ENCODE measurements at regions not wholly inside any gene's neighbourhood (a gene's known extent, or its start where the extent isn't known, plus 50 kb on each side); places are given as distances from the start of the nearest gene placed in this dataset.
"Not testable (repeated sequence)": the region's sequence is repeated elsewhere in the genome, so short reads cannot be mapped to it uniquely, and the experiment has no call there.

- TF ChIP-seq EP300 (IDR thresholded peaks at IDR 0.05) (no peak), POLR2AphosphoS5 (IDR thresholded peaks at IDR 0.05) (peak in 1 of 4 donors; percentile 39), POLR2A (IDR thresholded peaks at IDR 0.05) (no peak), CTCF (IDR thresholded peaks at IDR 0.05) (no peak)
- H3K4me1 ChIP-seq, result peaks cover 0 to 29% (median 27%) of the 10 kb centered on the region in 4 donors
- DNase-seq, result no peak
Observed at GRCh38 chr6:168992446-168993144, 261.1 kb downstream of the THBS2 start.

GRCh38 chr6:168991695-168992094, 262.0 kb downstream of the THBS2 start:
- H3K27ac ChIP-seq; H3K4me3 ChIP-seq; intact Hi-C loops (cut with DNase I); DNase-seq; H3K27me3 ChIP-seq; H3K36me3 ChIP-seq; H3K9me3 ChIP-seq: not testable (repeated sequence)
- H3K4me1 ChIP-seq, result peaks cover 0 to 29% (median 27%) of the 10 kb centered on the region in 4 donors
- 90 to 97% methylated on average over 17 of the region's 17 CpGs for WGBS, 2 donors

More at GRCh38 chr6:168992446-168993144, 261.1 kb downstream of the THBS2 start:
- no peak overlapping the region for H3K27ac ChIP-seq
- no peaks in the 10 kb centered on the region for H3K9me3 ChIP-seq
- H3K4me3 ChIP-seq, result no peak overlapping the region
- H3K27me3 ChIP-seq, result no peaks in the 10 kb centered on the region
- WGBS, 2 donors, result 66 to 75% methylated on average over 11 of the region's 11 CpGs
- intact Hi-C loops (cut with DNase I), result no loop called here
- H3K36me3 ChIP-seq, result no peaks in the 10 kb centered on the region

DNA sequence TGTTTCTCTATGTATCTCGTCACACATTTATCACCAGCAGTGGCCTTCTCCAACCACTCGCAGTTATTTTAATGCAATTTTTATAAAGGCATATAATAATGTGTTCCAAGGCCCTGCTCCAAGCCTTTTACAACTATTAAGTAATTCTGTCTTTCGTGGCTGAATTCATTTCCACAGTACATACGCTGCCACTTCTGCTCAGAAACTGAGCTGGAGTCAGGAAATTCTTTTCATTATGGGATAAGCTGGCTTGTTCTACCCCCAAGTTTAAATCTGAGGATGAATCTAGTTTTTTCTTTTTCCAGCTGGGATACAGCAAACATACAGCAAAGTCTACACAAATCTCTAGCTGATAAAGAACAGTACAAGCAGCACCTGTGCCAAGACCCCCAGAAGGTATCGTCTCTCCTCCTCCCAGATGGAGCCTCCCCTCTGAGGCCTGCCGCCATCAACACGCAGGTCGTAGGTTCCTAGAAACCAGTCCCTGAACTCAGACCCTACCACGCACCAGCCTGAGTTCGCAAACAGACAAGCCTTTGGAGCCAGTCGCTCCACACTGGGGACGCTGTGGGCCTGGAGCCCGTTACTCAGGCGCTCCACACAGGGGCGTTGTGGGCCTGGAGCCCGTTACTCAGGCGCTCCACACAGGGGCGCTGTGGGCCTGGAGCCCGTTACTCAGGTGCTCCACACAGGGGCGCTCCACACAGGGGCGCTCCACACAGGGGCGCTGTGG, 263.5 kb downstream of the THBS2 start:
- H3K36me3 ChIP-seq, result no peaks in the 10 kb centered on the region
- TF ChIP-seq CTCF (IDR thresholded peaks at IDR 0.05), result no peak
- TF ChIP-seq POLR2A (IDR thresholded peaks at IDR 0.05), result no peak
- TF ChIP-seq EP300 (IDR thresholded peaks at IDR 0.05), result no peak
- no peak for TF ChIP-seq POLR2AphosphoS5 (IDR thresholded peaks at IDR 0.05)
- intact Hi-C loops (cut with DNase I), result no loop called here
- no peak for DNase-seq
- 94 to 96% methylated on average over 22 of the region's 22 CpGs for WGBS, 2 donors
- H3K4me1 ChIP-seq, result peaks cover 0 to 33% (median 27%) of the 10 kb centered on the region in 4 donors
- H3K4me3 ChIP-seq, result no peak overlapping the region
- no peaks in the 10 kb centered on the region for H3K27me3 ChIP-seq
- H3K27ac ChIP-seq, result peak overlapping the region in 3 of 4 donors; percentile 55 to 60 (median 57)
- H3K9me3 ChIP-seq, result no peaks in the 10 kb centered on the region

DNA sequence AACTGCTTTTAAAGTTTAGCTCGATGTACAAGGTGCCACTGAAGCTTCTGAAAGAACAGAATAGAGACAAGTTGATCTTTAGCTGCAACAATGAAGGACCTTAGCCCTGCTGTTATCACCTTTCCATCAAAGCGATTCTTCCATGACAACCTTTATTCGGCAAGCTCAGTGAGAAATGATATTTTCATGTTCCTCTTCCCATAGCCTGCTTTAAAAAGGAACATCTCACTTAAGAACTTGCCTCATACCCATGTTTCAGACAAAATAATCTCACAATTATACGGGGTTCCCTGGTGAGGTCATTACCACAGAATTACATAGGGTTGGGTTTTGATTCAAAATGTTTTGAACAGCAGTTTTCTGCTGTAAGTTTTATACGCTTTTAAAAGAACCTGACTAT, 264.2 kb downstream of the THBS2 start:
- Histone ChIP-seq H3K9me3 (no peaks in the 10 kb centered on the region), H3K36me3 (no peaks in the 10 kb centered on the region), H3K27ac (peak overlapping the region; percentile 18 to 60 (median 56)), H3K27me3 (no peaks in the 10 kb centered on the region), H3K4me3 (no peak overlapping the region), H3K4me1 (peaks cover 0 to 41% (median 32%) of the 10 kb centered on the region in 4 donors)
- TF ChIP-seq POLR2A (IDR thresholded peaks at IDR 0.05) (no peak), EP300 (IDR thresholded peaks at IDR 0.05) (no peak), CTCF (IDR thresholded peaks at IDR 0.05) (no peak), POLR2AphosphoS5 (IDR thresholded peaks at IDR 0.05) (no peak)
- intact Hi-C loops (cut with DNase I), result loop anchor here (10.0 kb wide), 1 partner anchor 85 kb away; no protein-coding TSS in a partner anchor
- DNase-seq, result no peak
- WGBS, 2 donors, result 79 to 87% methylated on average over 5 of the region's 5 CpGs

DNA sequence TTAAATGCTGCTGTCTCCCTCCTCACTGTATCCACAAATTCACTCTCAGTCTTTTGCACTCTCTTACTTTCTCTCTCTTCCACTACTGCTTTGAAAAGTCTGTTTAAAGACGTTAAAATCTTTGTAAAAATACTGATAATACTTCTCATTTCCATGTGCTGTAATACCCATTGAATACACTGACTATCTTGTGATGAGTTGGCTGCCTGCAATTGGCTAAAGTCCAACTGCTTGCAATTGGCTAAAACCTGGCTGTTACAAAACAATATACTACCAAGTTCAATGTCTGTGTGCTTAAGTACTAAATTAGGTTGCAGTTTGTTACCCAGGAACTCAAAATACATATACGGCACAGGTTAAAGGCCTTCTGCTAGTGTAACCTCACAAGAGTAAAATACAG, 264.8 kb downstream of the THBS2 start:
- no peaks in the 10 kb centered on the region for H3K27me3 ChIP-seq
- H3K27ac ChIP-seq, result peak overlapping the region; percentile 18 to 60 (median 56)
- no peaks in the 10 kb centered on the region for H3K36me3 ChIP-seq
- H3K4me3 ChIP-seq, result no peak overlapping the region
- intact Hi-C loops (cut with DNase I), result loop anchor here (10.0 kb wide), 1 partner anchor 86 kb away; no protein-coding TSS in a partner anchor
- H3K4me1 ChIP-seq, result peaks cover 0 to 47% (median 38%) of the 10 kb centered on the region in 4 donors
- peak; percentile 85 for DNase-seq
- TF ChIP-seq CTCF (IDR thresholded peaks at IDR 0.05) (no peak), POLR2AphosphoS5 (IDR thresholded peaks at IDR 0.05) (no peak), POLR2A (IDR thresholded peaks at IDR 0.05) (no peak), EP300 (IDR thresholded peaks at IDR 0.05) (no peak)
- no peaks in the 10 kb centered on the region for H3K9me3 ChIP-seq
- WGBS, 2 donors, result 44 to 73% methylated on average over 2 of the region's 2 CpGs
